ENCODE measurements at regions not wholly inside any gene's neighbourhood (a gene's known extent, or its start where the extent isn't known, plus 50 kb on each side); places are given as distances from the start of the nearest gene placed in this dataset.

GRCh38 chr4:181265370-181265769, 977.8 kb upstream of the TENM3 start:
- H3K27me3 ChIP-seq (ENCODE audit: control insufficient read depth, insufficient read depth, low read length) = no peaks in the 10 kb centered on the region
- no peak for ATAC-seq (ENCODE audit: low read depth)
- H3K9me1 ChIP-seq (ENCODE audit: insufficient read depth, low read length) = no peaks in the 10 kb centered on the region
- H4K20me1 ChIP-seq (ENCODE audit: insufficient read depth, low read length) = no peaks in the 10 kb centered on the region
- no peaks in the 10 kb centered on the region for H3K36me3 ChIP-seq (ENCODE audit: control insufficient read depth, insufficient read depth, low read length)
- no peak overlapping the region for H3K23ac ChIP-seq (ENCODE audit: low read depth, low read length)
- no peak overlapping the region for H4K91ac ChIP-seq (ENCODE audit: insufficient read depth, low read depth, low read length)
- no peak for DNase-seq
- no peak overlapping the region for H3K56ac ChIP-seq (ENCODE audit: extremely low read depth, insufficient read depth, low read length)
- H2AFZ ChIP-seq (replicated peaks; ENCODE audit: low read length, poor library complexity) = no peak overlapping the region
- no CpG with 5 or more reads among the region's 4 CpGs for WGBS, 2 experiments (ENCODE audit: extremely low coverage in 2 of 2, insufficient read length in 1 of 2)
- H2AK9ac ChIP-seq (replicated peaks; ENCODE audit: low read depth, low read length, poor library complexity) = no peak overlapping the region
- no peak overlapping the region for H3K27ac ChIP-seq (ENCODE audit: insufficient read depth, low read length)
- TF ChIP-seq CHD1 (IDR thresholded peaks at IDR 0.05; ENCODE audit: low read depth, low read length) (no peak), POLR2A (IDR thresholded peaks at IDR 0.05; ENCODE audit: low read depth, low read length) (no peak), MXI1 (IDR thresholded peaks at IDR 0.05; ENCODE audit: borderline replicate concordance, low read depth, low read length) (no peak), BHLHE40 (IDR thresholded peaks at IDR 0.05; ENCODE audit: low read depth, low read length) (no peak), RFX5 (IDR thresholded peaks at IDR 0.05; ENCODE audit: low read depth, low read length) (no peak), RCOR1 (IDR thresholded peaks at IDR 0.05; ENCODE audit: insufficient replicate concordance, low read length) (no peak), SMC3 (IDR thresholded peaks at IDR 0.05; ENCODE audit: low read depth, low read length) (no peak), CEBPB (IDR thresholded peaks at IDR 0.05; ENCODE audit: low read depth, low read length) (no peak), MAZ (IDR thresholded peaks at IDR 0.05; ENCODE audit: borderline replicate concordance, low read depth, low read length) (no peak), NFE2L2 (IDR thresholded peaks at IDR 0.05; ENCODE audit: low read depth, low read length) (no peak), CTCF (conservative IDR thresholded peaks at IDR 0.05; ENCODE audit: low read depth, low read length) (no peak), FOS (IDR thresholded peaks at IDR 0.05; ENCODE audit: low read depth, low read length) (no peak), MAFK (IDR thresholded peaks at IDR 0.05; ENCODE audit: low read depth, low read length) (no peak)
- TF ChIP-seq, protein P1, sequence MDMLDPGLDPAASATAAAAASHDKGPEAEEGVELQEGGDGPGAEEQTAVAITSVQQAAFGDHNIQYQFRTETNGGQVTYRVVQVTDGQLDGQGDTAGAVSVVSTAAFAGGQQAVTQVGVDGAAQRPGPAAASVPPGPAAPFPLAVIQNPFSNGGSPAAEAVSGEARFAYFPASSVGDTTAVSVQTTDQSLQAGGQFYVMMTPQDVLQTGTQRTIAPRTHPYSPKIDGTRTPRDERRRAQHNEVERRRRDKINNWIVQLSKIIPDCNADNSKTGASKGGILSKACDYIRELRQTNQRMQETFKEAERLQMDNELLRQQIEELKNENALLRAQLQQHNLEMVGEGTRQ (IDR thresholded peaks at IDR 0.05; ENCODE audit: low read depth, low read length) = no peak
- TF ChIP-seq, protein P2, sequence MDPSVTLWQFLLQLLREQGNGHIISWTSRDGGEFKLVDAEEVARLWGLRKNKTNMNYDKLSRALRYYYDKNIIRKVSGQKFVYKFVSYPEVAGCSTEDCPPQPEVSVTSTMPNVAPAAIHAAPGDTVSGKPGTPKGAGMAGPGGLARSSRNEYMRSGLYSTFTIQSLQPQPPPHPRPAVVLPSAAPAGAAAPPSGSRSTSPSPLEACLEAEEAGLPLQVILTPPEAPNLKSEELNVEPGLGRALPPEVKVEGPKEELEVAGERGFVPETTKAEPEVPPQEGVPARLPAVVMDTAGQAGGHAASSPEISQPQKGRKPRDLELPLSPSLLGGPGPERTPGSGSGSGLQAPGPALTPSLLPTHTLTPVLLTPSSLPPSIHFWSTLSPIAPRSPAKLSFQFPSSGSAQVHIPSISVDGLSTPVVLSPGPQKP (IDR thresholded peaks at IDR 0.05; ENCODE audit: borderline replicate concordance, low read depth, low read length) = no peak
- no peak overlapping the region for H2BK20ac ChIP-seq (ENCODE audit: low read depth, low read length)
- intact Hi-C loops (cut with micrococcal nuclease) = no loop called here
- no peak overlapping the region for H3K14ac ChIP-seq (replicated peaks; ENCODE audit: low read depth, low read length)
- no peaks in the 10 kb centered on the region for H3K4me1 ChIP-seq (ENCODE audit: control insufficient read depth, insufficient read depth, low read length)
- H3K4me2 ChIP-seq (ENCODE audit: low read depth, low read length) = no peak overlapping the region
- H2BK5ac ChIP-seq (ENCODE audit: low read depth, low read length, poor library complexity, severe bottlenecking) = no peak overlapping the region
- no peaks in the 10 kb centered on the region; the same call in 1 of the 2 replicates for H3K9me3 ChIP-seq (ENCODE audit: control insufficient read depth, insufficient read depth, low read length)
- no peak overlapping the region for H3K9ac ChIP-seq (ENCODE audit: low read depth, low read length)
- H4K5ac ChIP-seq (ENCODE audit: low read depth, low read length) = no peak overlapping the region
- H2BK15ac ChIP-seq (ENCODE audit: low read depth, low read length) = no peak overlapping the region
- H3K18ac ChIP-seq (ENCODE audit: low read depth, low read length) = no peak overlapping the region
- H2BK120ac ChIP-seq (ENCODE audit: low read depth, low read length) = no peak overlapping the region
- no peak overlapping the region for H4K8ac ChIP-seq (ENCODE audit: low read depth in 2 of 2, low read length in 2 of 2)
- H3K4ac ChIP-seq (ENCODE audit: low read depth, low read length) = no peak overlapping the region
- H3K4me3 ChIP-seq (ENCODE audit: insufficient read depth, low read depth, low read length) = no peak overlapping the region
- ChIA-PET POLR2A (ENCODE audit: unreplicated experiment) (no interaction called here), CTCF (no interaction called here)
- no peak overlapping the region for H2AK5ac ChIP-seq (ENCODE audit: low read depth, low read length)
- dilution Hi-C loops (cut with HindIII; ENCODE audit: low sequenced_read_pairs, unreplicated experiment) = no loop called here
- in situ Hi-C loops (cut with MboI; ENCODE audit: low sequenced_read_pairs) = no loop called here
- no peaks in the 10 kb centered on the region for H3K79me1 ChIP-seq (ENCODE audit: low read depth in 1 of 2, low read length in 2 of 2)
- BruUV-seq (replicated peaks) = no TSS peak

All from IMR-90 (cell line).